HepG2 (cell line): ENCODE measurements at regions not wholly inside any gene's neighbourhood (a gene's known extent, or its start where the extent isn't known, plus 50 kb on each side); places are given as distances from the start of the nearest gene placed in this dataset.

ENCODE experiments used
- ATAC-seq: fragments of 200-7000 bp; cut with Tn5 transposase; 3 replicates; pipeline ENCODE4 v1.9.1; 2020; ENCODE audit warnings: mild to moderate bottlenecking, moderate library complexity
- BruUV-seq: library from RNA; stranded (reverse); fragments of 400-500 nt; replicated peaks from 2 replicates; lab custom pipeline; 2021; lab: Mats Ljungman, UMichigan
- CTCF ChIA-PET: fragments of 300-600 bp; formaldehyde crosslinking; extraction: SDS; loops from one replicate; lab custom pipeline; 2021; ENCODE audit warnings: low total read pairs, inconsistent platforms, low intra/inter-chr PET ratio; lab: Yijun Ruan, JAX
- POLR2A ChIA-PET: fragments of 350-600 bp; sonication (Branson Sonifier 250); formaldehyde crosslinking; loops from one replicate; lab custom pipeline; 2020; ENCODE audit warnings: antibody characterized with exemption, inconsistent platforms; lab: Yijun Ruan, JAX
- DNase-seq: peaks from one replicate; pipeline ENCODE4 v3.0.0-alpha.2; 2015; ENCODE audit warnings: low spot score
- FAIRE-seq: peaks from 3 replicates; lab custom pipeline; 2011; peaks lifted over from hg19 to GRCh38; lab: Jason Lieb, UNC
- H2AFZ ChIP-seq: one replicate; pipeline ENCODE4 v1.6.1; 2011; ENCODE audit warnings: low read length, inconsistent platforms
- H3K27ac ChIP-seq: fragments of 300-600 bp; 3 replicates; pipeline ENCODE4 v1.8.0; 2011; ENCODE audit warnings: mixed run types, mild to moderate bottlenecking, mixed read lengths, low read length, inconsistent platforms; ENCODE audit not compliant: insufficient read depth; ENCODE audit errors: extremely low read length
- H3K27me3 ChIP-seq, 2 experiments: fragments of 200-600 bp in 1 of 2; 2 replicates in 1 of 2; 3 replicates in 1 of 2; pipeline versions ENCODE4 v1.6.0 to v1.8.0; 2011; ENCODE audit warnings: low read length in 2 of 2, mild to moderate bottlenecking in 2 of 2, moderate library complexity in 2 of 2, inconsistent platforms in 1 of 2; ENCODE audit not compliant: insufficient read depth in 2 of 2, control insufficient read depth in 1 of 2
- H3K36me3 ChIP-seq, 2 experiments: fragments of 200-600 bp in 1 of 2; replicated peaks in 1 of 2; 2 replicates in 1 of 2; 3 replicates in 1 of 2; pipeline versions ENCODE4 v1.5.1 to v1.8.0; 2011; ENCODE audit warnings: low read length in 2 of 2, inconsistent platforms in 1 of 2; ENCODE audit not compliant: insufficient read depth in 2 of 2, control insufficient read depth in 1 of 2
- H3K4me1 ChIP-seq: 2 replicates; pipeline ENCODE4 v1.5.1; 2012; ENCODE audit warnings: low read length, inconsistent platforms; ENCODE audit not compliant: insufficient read depth
- H3K4me2 ChIP-seq: 2 replicates; pipeline ENCODE4 v1.6.0; 2011; ENCODE audit warnings: low read depth, low read length, inconsistent platforms
- H3K4me3 ChIP-seq, 3 experiments: fragments of 200-600 bp in 1 of 3; sonication (generic), shearing (Covaris generic) in 1 of 3; replicated peaks in 1 of 3; 2 replicates each; pipeline ENCODE4 v1.5.1; 2011 to 2016; ENCODE audit warnings: low read length in 3 of 3, inconsistent platforms in 2 of 3, low read depth in 2 of 3, mild to moderate bottlenecking in 2 of 3, control low read depth in 1 of 3, mixed read lengths in 1 of 3; ENCODE audit not compliant: insufficient read depth in 1 of 3
- H3K79me2 ChIP-seq: one replicate; pipeline ENCODE4 v1.6.1; 2011; ENCODE audit warnings: low read length, inconsistent platforms; ENCODE audit not compliant: insufficient read depth
- H3K9ac ChIP-seq: 2 replicates; pipeline ENCODE4 v1.6.0; 2011; ENCODE audit warnings: mild to moderate bottlenecking, low read depth, low read length, inconsistent platforms; ENCODE audit not compliant: insufficient read depth
- H3K9me3 ChIP-seq: 2 replicates; pipeline ENCODE4 v1.5.1; 2012; ENCODE audit warnings: mild to moderate bottlenecking, low read length
- H4K20me1 ChIP-seq: 2 replicates; pipeline ENCODE4 v1.6.0; 2011; ENCODE audit warnings: inconsistent platforms, mild to moderate bottlenecking, low read length, moderate library complexity; ENCODE audit not compliant: insufficient read depth
- EED ChIP-seq: sonication (generic); formaldehyde crosslinking; IDR thresholded peaks from 2 replicates; pipeline ENCODE4 v1.5.0; 2020; ENCODE audit warnings: mild to moderate bottlenecking, missing genetic modification reagents
- FOXA1 ChIP-seq, 2 experiments: fragments of 450-650 bp in 1 of 2; sonication (generic) in 1 of 2; formaldehyde crosslinking in 1 of 2; IDR thresholded peaks; 2 replicates each; pipeline versions ENCODE4 v1.4.0 to v1.6.1; 2016 to 2020; ENCODE audit warnings: missing genetic modification reagents in 1 of 2
- HDAC1 ChIP-seq: sonication (generic); formaldehyde crosslinking; IDR thresholded peaks from 2 replicates; pipeline ENCODE4 v1.5.1; 2020; ENCODE audit warnings: mild to moderate bottlenecking, missing genetic modification reagents
- PAWR ChIP-seq: sonication (generic); formaldehyde crosslinking; IDR thresholded peaks from 2 replicates; pipeline ENCODE4 v1.4.0; 2020; ENCODE audit warnings: missing genetic modification reagents, mild to moderate bottlenecking, borderline replicate concordance
- PRMT3 ChIP-seq: sonication (generic); formaldehyde crosslinking; IDR thresholded peaks from 2 replicates; pipeline ENCODE4 v1.8.1; 2022; ENCODE audit warnings: low read depth, mild to moderate bottlenecking, moderate library complexity, missing genetic modification reagents, borderline replicate concordance
- RFX1 ChIP-seq: fragments of 450-650 bp; IDR thresholded peaks from 2 replicates; pipeline ENCODE4 v1.6.1; 2017
- RFX3 ChIP-seq: IDR thresholded peaks from 2 replicates; pipeline ENCODE4 v1.6.1; 2016; ENCODE audit warnings: missing biosample characterization, missing genetic modification reagents
- THYN1 ChIP-seq: sonication (generic); formaldehyde crosslinking; IDR thresholded peaks from 2 replicates; pipeline ENCODE4 v1.8.1; 2023; ENCODE audit warnings: low read depth, mild to moderate bottlenecking, moderate library complexity, missing genetic modification reagents, borderline replicate concordance
- ZFP91 ChIP-seq: sonication (generic); formaldehyde crosslinking; IDR thresholded peaks from 2 replicates; pipeline ENCODE4 v1.9.0; 2022; ENCODE audit warnings: missing genetic modification reagents, mild to moderate bottlenecking, borderline replicate concordance
- ZNF256 ChIP-seq: sonication (generic); formaldehyde crosslinking; conservative IDR thresholded peaks from 2 replicates; pipeline ENCODE4 v1.4.0; 2020; ENCODE audit warnings: missing genetic modification reagents
- ZNF430 ChIP-seq: sonication (generic); formaldehyde crosslinking; IDR thresholded peaks from 2 replicates; pipeline ENCODE4 v1.9.0; 2021; ENCODE audit warnings: mild to moderate bottlenecking, missing genetic modification reagents
- ZNF556 ChIP-seq: sonication (generic); formaldehyde crosslinking; IDR thresholded peaks from 2 replicates; pipeline ENCODE4 v1.4.0; 2020; ENCODE audit warnings: mild to moderate bottlenecking, missing genetic modification reagents, borderline replicate concordance
- ZNF589 ChIP-seq: sonication (generic); formaldehyde crosslinking; conservative IDR thresholded peaks from 2 replicates; pipeline ENCODE4 v1.8.0; 2022; ENCODE audit warnings: mild to moderate bottlenecking, moderate library complexity, missing genetic modification reagents
- ZNF629 ChIP-seq: sonication (generic); formaldehyde crosslinking; conservative IDR thresholded peaks from 2 replicates; pipeline ENCODE4 v1.5.0; 2020; ENCODE audit warnings: missing genetic modification reagents
- ZNF691 ChIP-seq: sonication (generic); formaldehyde crosslinking; IDR thresholded peaks from 2 replicates; pipeline ENCODE4 v1.4.0; 2020; ENCODE audit warnings: missing genetic modification reagents, low read depth, mild to moderate bottlenecking, borderline replicate concordance
- WGBS: methylation state at CpG from one replicate; pipeline ENCODE4 v1.1.6; 2017; ENCODE audit warnings: low lambda C conversion rate; 5-methylcytosine and 5-hydroxymethylcytosine counted together
- in situ Hi-C: cut with HindIII; loops from 2 replicates; pipeline ENCODE4 v1.10.0; 2017; ENCODE audit warnings: low pct_unique_long_range_greater_than_20kb; ENCODE audit not compliant: extremely low pct_ligation_motif_present
- intact Hi-C: fragments of 100-400 bp; cut with micrococcal nuclease; formaldehyde crosslinking; loops from one replicate; pipeline ENCODE4 v1.10.0; 2022; ENCODE audit not compliant: unreplicated experiment

- 70% methylated on average over 8 of the region's 8 CpGs for WGBS
These were observed 153.2 kb upstream of the MYT1L start for GRCh38 chr2:2484301-2484700.

More at GRCh38 chr2:2484301-2484700, 153.2 kb upstream of the MYT1L start:
- intact Hi-C loops = no loop called here
- CTCF ChIA-PET = no interaction called here
- H4K20me1 ChIP-seq = no peaks in the 10 kb centered on the region
- POLR2A ChIA-PET = no interaction called here
- no peak for FAIRE-seq
- no peak overlapping the region for H3K4me2 ChIP-seq
- BruUV-seq = no TSS peak
- 0 out of 2 replicates have a peak, but pooled peaks cover 5% of the 10 kb centered on the region for H3K9me3 ChIP-seq
- H3K4me3 ChIP-seq = no peak overlapping the region
- ATAC-seq = no peak
- no peaks in the 10 kb centered on the region for H3K36me3 ChIP-seq
- H3K27me3 ChIP-seq = 0 out of 5 replicates have a peak, but pooled peaks cover 0 to 3% of the 10 kb centered on the region in 2 experiments
- H3K79me2 ChIP-seq = no peaks in the 10 kb centered on the region
- in situ Hi-C loops = no loop called here
- TF ChIP-seq ZNF629 (CRISPR knock-in tag) (no peak), ZFP91 (CRISPR knock-in tag) (no peak), ZNF589 (CRISPR knock-in tag) (no peak), THYN1 (CRISPR knock-in tag) (no peak), EED (CRISPR knock-in tag) (no peak), PAWR (CRISPR knock-in tag) (no peak), ZNF691 (CRISPR knock-in tag) (no peak), ZNF430 (CRISPR knock-in tag) (no peak), RFX1 (no peak), PRMT3 (CRISPR knock-in tag) (no peak), HDAC1 (no peak), ZNF556 (CRISPR knock-in tag) (no peak), ZNF256 (CRISPR knock-in tag) (no peak), RFX3 (CRISPR knock-in tag) (no peak), FOXA1 (IDR thresholded peaks at IDR 0.05) (no peak), FOXA1 (CRISPR knock-in tag; IDR thresholded peaks at IDR 0.05) (no peak)
- DNase-seq = no peak
- no peaks in the 10 kb centered on the region for H3K4me1 ChIP-seq
- H3K9ac ChIP-seq = no peak overlapping the region
- no peak overlapping the region for H3K27ac ChIP-seq
- no peak overlapping the region for H2AFZ ChIP-seq
